HEK293 (cell line): ENCODE measurements at regions not wholly inside any gene's neighbourhood (a gene's known extent, or its start where the extent isn't known, plus 50 kb on each side); places are given as distances from the start of the nearest gene placed in this dataset.

Experiments used
- CTCF ChIA-PET: fragments of 350-600 bp; formaldehyde crosslinking; extraction: SDS; loops from one replicate; lab custom pipeline; 2021; ENCODE audit warnings: antibody characterized with exemption; lab: Yijun Ruan, JAX
- POLR2A ChIA-PET: fragments of 300-600 bp; formaldehyde crosslinking; extraction: SDS; loops from one replicate; lab custom pipeline; 2020; ENCODE audit warnings: antibody characterized with exemption, inconsistent platforms; lab: Yijun Ruan, JAX
- H3K27ac ChIP-seq: fragments of 200-500 bp; sonication (Bioruptor generic); 2 replicates; pipeline ENCODE4 v1.5.1; 2014; ENCODE audit warnings: low read depth, low read length, control low read depth, inconsistent platforms; ENCODE audit errors: extremely low read depth
- H3K36me3 ChIP-seq, 2 experiments: fragments of 200-500 bp in 1 of 2; sonication (Bioruptor generic) in 1 of 2; 1 replicate in 1 of 2; 2 replicates in 1 of 2; pipeline ENCODE4 v1.5.1; 2014 to 2017; ENCODE audit warnings: inconsistent platforms in 2 of 2, low read length in 2 of 2; ENCODE audit not compliant: control insufficient read depth in 2 of 2, insufficient read depth in 1 of 2
- H3K4me1 ChIP-seq: fragments of 200-500 bp; sonication (Bioruptor generic); 2 replicates; pipeline ENCODE4 v1.5.1; 2014; ENCODE audit warnings: mild to moderate bottlenecking, low read length, inconsistent platforms; ENCODE audit not compliant: control insufficient read depth, insufficient read depth
- H3K4me3 ChIP-seq: 2 replicates; pipeline ENCODE4 v1.5.1; 2011; ENCODE audit warnings: low read depth, mild to moderate bottlenecking, control low read depth, low read length, moderate library complexity
- H3K9me3 ChIP-seq: fragments of 200-500 bp; sonication (Bioruptor generic); 2 replicates; pipeline ENCODE4 v1.5.1; 2014; ENCODE audit warnings: low read depth, low read length, inconsistent platforms; ENCODE audit not compliant: control insufficient read depth, insufficient read depth
- EGR2 ChIP-seq: fragments of 450-650 bp; formaldehyde crosslinking; IDR thresholded peaks from 2 replicates; pipeline ENCODE4 v1.5.1; 2016; ENCODE audit warnings: low read depth, missing biosample characterization, missing genetic modification characterization
- GLIS1 ChIP-seq: fragments of 450-650 bp; formaldehyde crosslinking; IDR thresholded peaks from 2 replicates; pipeline ENCODE4 v1.5.1; 2016; ENCODE audit warnings: missing biosample characterization, missing genetic modification characterization
- ZFP69B ChIP-seq: fragments of 450-650 bp; formaldehyde crosslinking; IDR thresholded peaks from 2 replicates; pipeline ENCODE4 v1.5.1; 2016; ENCODE audit warnings: missing biosample characterization, missing genetic modification characterization
- ZNF114 ChIP-seq: fragments of 450-650 bp; formaldehyde crosslinking; IDR thresholded peaks from 2 replicates; pipeline ENCODE4 v1.5.0; 2017; ENCODE audit warnings: missing biosample characterization, missing genetic modification characterization
- ZNF138 ChIP-seq: fragments of 450-650 bp; formaldehyde crosslinking; IDR thresholded peaks from 2 replicates; pipeline ENCODE4 v1.5.1; 2016; ENCODE audit warnings: missing biosample characterization, missing genetic modification characterization, borderline replicate concordance
- ZNF16 ChIP-seq: fragments of 450-650 bp; formaldehyde crosslinking; IDR thresholded peaks from 2 replicates; pipeline ENCODE4 v1.5.1; 2016; ENCODE audit warnings: low read depth, missing biosample characterization, missing genetic modification characterization
- ZNF174 ChIP-seq: fragments of 450-650 bp; formaldehyde crosslinking; IDR thresholded peaks from 2 replicates; pipeline ENCODE4 v1.5.0; 2017; ENCODE audit warnings: missing biosample characterization, mild to moderate bottlenecking, missing genetic modification characterization
- ZNF211 ChIP-seq: fragments of 450-650 bp; formaldehyde crosslinking; IDR thresholded peaks from 2 replicates; pipeline ENCODE4 v1.5.1; 2016; ENCODE audit warnings: low read depth, missing biosample characterization, missing genetic modification characterization
- ZNF449 ChIP-seq: fragments of 450-650 bp; formaldehyde crosslinking; IDR thresholded peaks from 2 replicates; pipeline ENCODE4 v1.5.1; 2017; ENCODE audit warnings: missing biosample characterization, mild to moderate bottlenecking, missing genetic modification characterization, moderate library complexity
- ZNF529 ChIP-seq: fragments of 450-650 bp; formaldehyde crosslinking; IDR thresholded peaks from 2 replicates; pipeline ENCODE4 v1.5.1; 2017; ENCODE audit warnings: missing genetic modification characterization, missing biosample characterization; ENCODE audit not compliant: insufficient replicate concordance
- ZNF654 ChIP-seq: fragments of 450-650 bp; formaldehyde crosslinking; IDR thresholded peaks from 2 replicates; pipeline ENCODE4 v1.5.1; 2016; ENCODE audit warnings: low read depth, missing biosample characterization, missing genetic modification characterization
- ZNF670 ChIP-seq: fragments of 450-650 bp; formaldehyde crosslinking; IDR thresholded peaks from 2 replicates; pipeline ENCODE4 v1.5.1; 2016; ENCODE audit warnings: missing biosample characterization, missing genetic modification characterization, low read depth
- ZNF701 ChIP-seq: fragments of 450-650 bp; formaldehyde crosslinking; IDR thresholded peaks from 2 replicates; pipeline ENCODE4 v1.5.1; 2016; ENCODE audit warnings: missing biosample characterization, missing genetic modification characterization
- TF ChIP-seq, protein P1 (sequence below): fragments of 450-650 bp; formaldehyde crosslinking; IDR thresholded peaks from 2 replicates; pipeline ENCODE4 v1.5.1; 2017; ENCODE audit warnings: missing biosample characterization, missing genetic modification characterization
- TF ChIP-seq, protein P2 (sequence below): fragments of 450-650 bp; formaldehyde crosslinking; IDR thresholded peaks from 2 replicates; pipeline ENCODE4 v1.5.1; 2016; ENCODE audit warnings: missing biosample characterization, missing genetic modification characterization, low read depth
- TF ChIP-seq, protein P3 (sequence below): fragments of 450-650 bp; formaldehyde crosslinking; IDR thresholded peaks from 2 replicates; pipeline ENCODE4; 2016; ENCODE audit warnings: missing biosample characterization, missing genetic modification characterization
- TF ChIP-seq, protein P4 (sequence below): fragments of 450-650 bp; formaldehyde crosslinking; IDR thresholded peaks from 2 replicates; pipeline ENCODE4 v1.5.1; 2016; ENCODE audit warnings: missing biosample characterization, missing genetic modification characterization

- Histone ChIP-seq H3K9me3 (no peaks in the 10 kb centered on the region), H3K36me3 (no peaks in the 10 kb centered on the region), H3K4me3 (no peak overlapping the region), H3K4me1 (no peaks in the 10 kb centered on the region), H3K27ac (no peak overlapping the region)
- no peak for TF ChIP-seq ZNF449
- TF ChIP-seq, protein P1, sequence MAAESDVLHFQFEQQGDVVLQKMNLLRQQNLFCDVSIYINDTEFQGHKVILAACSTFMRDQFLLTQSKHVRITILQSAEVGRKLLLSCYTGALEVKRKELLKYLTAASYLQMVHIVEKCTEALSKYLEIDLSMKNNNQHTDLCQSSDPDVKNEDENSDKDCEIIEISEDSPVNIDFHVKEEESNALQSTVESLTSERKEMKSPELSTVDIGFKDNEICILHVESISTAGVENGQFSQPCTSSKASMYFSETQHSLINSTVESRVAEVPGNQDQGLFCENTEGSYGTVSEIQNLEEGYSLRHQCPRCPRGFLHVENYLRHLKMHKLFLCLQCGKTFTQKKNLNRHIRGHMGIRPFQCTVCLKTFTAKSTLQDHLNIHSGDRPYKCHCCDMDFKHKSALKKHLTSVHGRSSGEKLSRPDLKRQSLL (tag by site-specific recombination) = no peak
- TF ChIP-seq, protein P2, sequence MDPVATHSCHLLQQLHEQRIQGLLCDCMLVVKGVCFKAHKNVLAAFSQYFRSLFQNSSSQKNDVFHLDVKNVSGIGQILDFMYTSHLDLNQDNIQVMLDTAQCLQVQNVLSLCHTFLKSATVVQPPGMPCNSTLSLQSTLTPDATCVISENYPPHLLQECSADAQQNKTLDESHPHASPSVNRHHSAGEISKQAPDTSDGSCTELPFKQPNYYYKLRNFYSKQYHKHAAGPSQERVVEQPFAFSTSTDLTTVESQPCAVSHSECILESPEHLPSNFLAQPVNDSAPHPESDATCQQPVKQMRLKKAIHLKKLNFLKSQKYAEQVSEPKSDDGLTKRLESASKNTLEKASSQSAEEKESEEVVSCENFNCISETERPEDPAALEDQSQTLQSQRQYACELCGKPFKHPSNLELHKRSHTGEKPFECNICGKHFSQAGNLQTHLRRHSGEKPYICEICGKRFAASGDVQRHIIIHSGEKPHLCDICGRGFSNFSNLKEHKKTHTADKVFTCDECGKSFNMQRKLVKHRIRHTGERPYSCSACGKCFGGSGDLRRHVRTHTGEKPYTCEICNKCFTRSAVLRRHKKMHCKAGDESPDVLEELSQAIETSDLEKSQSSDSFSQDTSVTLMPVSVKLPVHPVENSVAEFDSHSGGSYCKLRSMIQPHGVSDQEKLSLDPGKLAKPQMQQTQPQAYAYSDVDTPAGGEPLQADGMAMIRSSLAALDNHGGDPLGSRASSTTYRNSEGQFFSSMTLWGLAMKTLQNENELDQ = no peak
- ChIA-PET CTCF (interaction anchor here (0.6 kb wide), 1 partner anchor 157 kb away, joined by 3 read pairs; no protein-coding TSS in a partner anchor), POLR2A (no interaction called here)
Observed at GRCh38 chr2:207226243-207226642, 60.5 kb upstream of the KLF7 start.

DNA sequence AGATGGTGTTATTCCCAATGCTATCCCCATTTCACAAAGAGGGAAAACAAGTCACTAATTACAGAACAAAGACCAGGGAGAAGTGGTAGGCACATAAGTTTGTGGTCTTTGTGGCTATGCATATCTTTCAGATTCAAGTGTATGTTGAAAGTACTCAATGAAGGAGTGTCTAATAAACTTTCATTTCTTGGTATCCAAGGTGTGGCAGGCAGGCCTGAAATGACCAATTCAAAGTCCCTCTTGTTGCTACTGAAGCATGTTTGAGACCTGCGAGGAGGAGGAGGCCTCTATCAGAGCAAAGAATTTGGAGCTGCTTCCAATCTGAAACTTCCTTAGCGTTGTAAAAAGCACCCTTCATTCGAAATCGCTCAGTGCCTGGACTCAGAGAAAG lies 60.9 kb upstream of the KLF7 start:
- Histone ChIP-seq H3K4me1 (no peaks in the 10 kb centered on the region), H3K9me3 (no peaks in the 10 kb centered on the region), H3K27ac (no peak overlapping the region), H3K36me3 (no peaks in the 10 kb centered on the region), H3K4me3 (no peak overlapping the region)
- ChIA-PET CTCF (interaction anchor here (0.6 kb wide), 1 partner anchor 156 kb away, joined by 3 read pairs; no protein-coding TSS in a partner anchor), POLR2A (no interaction called here)
- no peak for TF ChIP-seq ZNF670 (tag by site-specific recombination)
- TF ChIP-seq ZNF114 (tag by site-specific recombination) = no peak
- TF ChIP-seq ZNF701 (tag by site-specific recombination) = no peak
- TF ChIP-seq ZNF211 (tag by site-specific recombination) = no peak
- no peak for TF ChIP-seq ZNF16 (tag by site-specific recombination)
- no peak for TF ChIP-seq GLIS1
- no peak for TF ChIP-seq ZNF654 (tag by site-specific recombination)
- no peak for TF ChIP-seq ZNF138
- no peak for TF ChIP-seq ZFP69B (tag by site-specific recombination)
- TF ChIP-seq, protein P3, sequence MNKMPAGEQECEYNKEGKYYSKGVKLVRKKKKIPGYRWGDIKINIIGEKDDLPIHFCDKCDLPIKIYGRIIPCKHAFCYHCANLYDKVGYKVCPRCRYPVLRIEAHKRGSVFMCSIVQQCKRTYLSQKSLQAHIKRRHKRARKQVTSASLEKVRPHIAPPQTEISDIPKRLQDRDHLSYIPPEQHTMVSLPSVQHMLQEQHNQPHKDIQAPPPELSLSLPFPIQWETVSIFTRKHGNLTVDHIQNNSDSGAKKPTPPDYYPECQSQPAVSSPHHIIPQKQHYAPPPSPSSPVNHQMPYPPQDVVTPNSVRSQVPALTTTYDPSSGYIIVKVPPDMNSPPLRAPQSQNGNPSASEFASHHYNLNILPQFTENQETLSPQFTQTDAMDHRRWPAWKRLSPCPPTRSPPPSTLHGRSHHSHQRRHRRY (tag by site-specific recombination) = no peak
- TF ChIP-seq EGR2 (tag by site-specific recombination) = no peak
- TF ChIP-seq ZNF529 (tag by site-specific recombination) = no peak
- TF ChIP-seq, protein P4, sequence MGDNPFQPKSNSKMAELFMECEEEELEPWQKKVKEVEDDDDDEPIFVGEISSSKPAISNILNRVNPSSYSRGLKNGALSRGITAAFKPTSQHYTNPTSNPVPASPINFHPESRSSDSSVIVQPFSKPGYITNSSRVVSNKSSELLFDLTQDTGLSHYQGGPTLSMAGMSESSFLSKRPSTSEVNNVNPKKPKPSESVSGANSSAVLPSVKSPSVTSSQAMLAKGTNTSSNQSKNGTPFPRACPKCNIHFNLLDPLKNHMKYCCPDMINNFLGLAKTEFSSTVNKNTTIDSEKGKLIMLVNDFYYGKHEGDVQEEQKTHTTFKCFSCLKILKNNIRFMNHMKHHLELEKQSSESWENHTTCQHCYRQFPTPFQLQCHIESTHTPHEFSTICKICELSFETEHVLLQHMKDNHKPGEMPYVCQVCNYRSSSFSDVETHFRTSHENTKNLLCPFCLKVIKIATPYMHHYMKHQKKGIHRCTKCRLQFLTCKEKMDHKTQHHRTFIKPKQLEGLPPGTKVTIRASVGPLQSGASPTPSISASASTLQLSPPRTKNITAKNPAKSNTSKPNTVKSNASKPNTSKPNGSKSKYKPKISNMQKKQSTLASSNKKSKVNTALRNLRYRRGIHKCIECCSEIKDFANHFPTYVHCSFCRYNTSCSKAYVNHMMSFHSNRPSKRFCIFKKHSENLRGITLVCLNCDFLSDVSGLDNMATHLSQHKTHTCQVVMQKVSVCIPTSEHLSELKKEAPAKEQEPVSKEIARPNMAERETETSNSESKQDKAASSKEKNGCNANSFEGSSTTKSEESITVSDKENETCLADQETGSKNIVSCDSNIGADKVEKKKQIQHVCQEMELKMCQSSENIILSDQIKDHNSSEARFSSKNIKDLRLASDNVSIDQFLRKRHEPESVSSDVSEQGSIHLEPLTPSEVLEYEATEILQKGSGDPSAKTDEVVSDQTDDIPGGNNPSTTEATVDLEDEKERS (tag by site-specific recombination) = no peak
- TF ChIP-seq ZNF174 (tag by site-specific recombination) = no peak
